Osteoblast (primary cell): ENCODE measurements at regions not wholly inside any gene's neighbourhood (a gene's known extent, or its start where the extent isn't known, plus 50 kb on each side); places are given as distances from the start of the nearest gene placed in this dataset.

Experiments used
- DNase-seq: peaks from one replicate; pipeline ENCODE4 v3.0.0; 2011; ENCODE audit warnings: low spot score, mixed read lengths; ENCODE audit not compliant: insufficient read length; ENCODE audit errors: missing footprints
- H2AFZ ChIP-seq: 2 replicates; pipeline ENCODE4 v1.6.0; 2011; ENCODE audit warnings: mild to moderate bottlenecking, low read length
- H3K27ac ChIP-seq: 2 replicates; pipeline ENCODE4 v1.5.1; 2011; ENCODE audit warnings: mild to moderate bottlenecking, low read depth, low read length, moderate library complexity
- H3K27me3 ChIP-seq: 2 replicates; pipeline ENCODE4 v1.6.0; 2012; ENCODE audit warnings: mild to moderate bottlenecking, control low read depth, inconsistent platforms, low read length, moderate library complexity; ENCODE audit not compliant: insufficient read depth
- H3K36me3 ChIP-seq: 2 replicates; pipeline ENCODE4 v1.5.1; 2011; ENCODE audit warnings: mild to moderate bottlenecking, low read length, control low read depth, moderate library complexity; ENCODE audit not compliant: insufficient read depth
- H3K4me1 ChIP-seq: 2 replicates; pipeline ENCODE4 v1.5.1; 2011; ENCODE audit warnings: mild to moderate bottlenecking, low read length, control low read depth, moderate library complexity; ENCODE audit not compliant: insufficient read depth
- H3K4me2 ChIP-seq: 2 replicates; pipeline ENCODE4 v1.6.0; 2011; ENCODE audit warnings: mild to moderate bottlenecking, low read length; ENCODE audit not compliant: insufficient read depth
- H3K4me3 ChIP-seq: fragments of 200-600 bp; sonication (generic); 3 replicates; pipeline ENCODE4 v1.5.1; 2012; ENCODE audit warnings: mild to moderate bottlenecking, low read length, inconsistent platforms; ENCODE audit not compliant: insufficient read depth
- H3K79me2 ChIP-seq: 2 replicates; pipeline ENCODE4 v1.6.0; 2012; ENCODE audit warnings: mild to moderate bottlenecking, low read length, control low read depth, inconsistent platforms; ENCODE audit not compliant: insufficient read depth
- H3K9me3 ChIP-seq: 2 replicates; pipeline ENCODE4 v1.5.1; 2011; ENCODE audit warnings: low read depth, low read length, control low read depth
- H4K20me1 ChIP-seq: 2 replicates; pipeline ENCODE4 v1.6.0; 2012; ENCODE audit warnings: mild to moderate bottlenecking, low read length, control low read depth; ENCODE audit not compliant: insufficient read depth
- CTCF ChIP-seq: IDR thresholded peaks from 2 replicates; pipeline ENCODE4 v1.5.1; 2011; ENCODE audit warnings: mild to moderate bottlenecking, low read depth, low read length, moderate library complexity; ENCODE audit errors: extremely low read depth

DNA sequence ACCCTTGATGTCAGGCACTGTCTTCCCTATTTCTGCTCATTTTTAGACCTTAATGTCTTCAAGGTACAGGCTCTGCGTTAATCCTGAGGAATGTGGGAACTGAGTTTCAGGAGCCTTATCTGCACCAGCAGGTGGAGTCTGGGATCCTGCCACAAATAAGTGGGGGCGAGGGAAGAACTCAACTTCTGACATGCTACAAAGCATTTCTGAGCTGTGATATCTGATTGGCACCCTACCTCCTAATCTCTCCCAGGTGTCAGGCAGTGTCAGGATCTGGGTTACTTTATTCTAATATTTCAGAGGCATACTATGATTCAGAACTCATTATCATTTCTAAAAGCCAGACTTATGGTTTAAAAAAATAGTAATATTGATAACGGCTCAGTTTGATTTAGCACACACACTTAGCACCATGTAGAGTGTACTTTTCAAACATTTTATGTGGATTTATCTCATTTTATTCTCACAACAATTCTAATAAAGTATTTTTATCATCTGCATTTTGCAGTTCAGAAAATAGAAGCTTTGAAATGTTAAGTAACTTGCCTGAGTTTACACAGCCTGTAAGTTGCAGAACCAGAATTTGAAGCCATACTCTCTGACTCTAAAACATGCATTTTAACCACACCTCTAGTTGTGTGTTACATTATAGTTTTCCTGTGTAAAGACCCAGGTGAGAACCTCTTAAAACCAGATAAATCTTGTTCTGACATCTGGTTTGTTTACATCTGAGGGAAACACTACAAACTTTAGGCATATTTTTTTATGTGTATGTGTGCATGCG lies 358.6 kb downstream of the TDRD3 start:
- no peak overlapping the region for H3K4me3 ChIP-seq
- H3K36me3 ChIP-seq, result no peaks in the 10 kb centered on the region
- no peaks in the 10 kb centered on the region for H3K4me1 ChIP-seq
- H4K20me1 ChIP-seq, result no peaks in the 10 kb centered on the region
- no peaks in the 10 kb centered on the region for H3K79me2 ChIP-seq
- no peak overlapping the region for H3K27ac ChIP-seq
- DNase-seq, result no peak
- TF ChIP-seq CTCF, result no peak
- H3K27me3 ChIP-seq, result no peaks in the 10 kb centered on the region
- H3K9me3 ChIP-seq, result no peaks in the 10 kb centered on the region
- H3K4me2 ChIP-seq, result no peak overlapping the region
- H2AFZ ChIP-seq, result no peak overlapping the region

DNA sequence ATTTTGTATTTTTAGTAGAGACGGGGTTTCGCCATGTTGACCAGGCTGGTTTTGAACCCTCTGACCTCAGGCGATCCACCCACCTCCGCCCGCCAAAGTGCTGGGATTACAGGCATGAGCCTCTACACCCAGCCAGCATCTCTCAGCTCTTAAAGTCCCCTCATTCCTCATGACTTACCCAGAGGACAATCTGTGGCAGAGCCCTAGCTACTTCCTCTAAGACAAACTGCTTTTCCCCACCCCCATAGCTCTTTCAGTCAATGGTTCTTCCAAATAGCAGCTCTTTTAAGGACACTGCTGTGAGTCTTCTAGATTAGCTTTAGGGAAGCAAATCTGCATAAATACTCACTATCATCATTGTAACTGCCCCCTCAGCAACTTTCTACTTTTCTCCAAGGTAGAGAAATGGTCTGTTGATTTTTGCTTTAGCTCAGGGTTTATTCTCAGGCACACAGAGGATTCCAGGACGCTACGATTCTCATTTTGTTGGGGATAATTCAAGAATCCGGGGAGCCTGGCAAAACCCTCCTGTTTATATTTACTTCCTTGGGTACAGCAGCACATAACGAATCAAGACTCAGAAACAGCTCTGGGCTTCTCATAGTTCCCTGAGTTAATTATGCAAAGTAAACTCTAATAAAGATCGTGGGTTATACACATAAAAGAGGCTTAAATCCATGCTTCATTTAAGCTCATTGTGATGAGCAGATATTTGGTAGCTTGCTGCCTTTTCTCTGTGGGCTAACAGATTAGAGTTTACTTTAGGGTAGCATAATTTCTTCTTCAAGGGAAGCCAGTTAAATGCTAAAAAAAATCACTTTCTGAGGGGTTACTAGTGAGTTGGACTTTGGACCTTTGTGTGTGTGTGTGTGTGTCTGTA lies 357.4 kb downstream of the TDRD3 start:
- no peak overlapping the region for H3K4me2 ChIP-seq
- H3K4me3 ChIP-seq, result no peak overlapping the region
- H4K20me1 ChIP-seq, result no peaks in the 10 kb centered on the region
- no peak for DNase-seq
- H3K79me2 ChIP-seq, result no peaks in the 10 kb centered on the region
- no peaks in the 10 kb centered on the region for H3K4me1 ChIP-seq
- H2AFZ ChIP-seq, result no peak overlapping the region
- H3K36me3 ChIP-seq, result no peaks in the 10 kb centered on the region
- no peak overlapping the region for H3K27ac ChIP-seq
- no peaks in the 10 kb centered on the region for H3K27me3 ChIP-seq
- no peaks in the 10 kb centered on the region for H3K9me3 ChIP-seq
- TF ChIP-seq CTCF, result no peak

DNA sequence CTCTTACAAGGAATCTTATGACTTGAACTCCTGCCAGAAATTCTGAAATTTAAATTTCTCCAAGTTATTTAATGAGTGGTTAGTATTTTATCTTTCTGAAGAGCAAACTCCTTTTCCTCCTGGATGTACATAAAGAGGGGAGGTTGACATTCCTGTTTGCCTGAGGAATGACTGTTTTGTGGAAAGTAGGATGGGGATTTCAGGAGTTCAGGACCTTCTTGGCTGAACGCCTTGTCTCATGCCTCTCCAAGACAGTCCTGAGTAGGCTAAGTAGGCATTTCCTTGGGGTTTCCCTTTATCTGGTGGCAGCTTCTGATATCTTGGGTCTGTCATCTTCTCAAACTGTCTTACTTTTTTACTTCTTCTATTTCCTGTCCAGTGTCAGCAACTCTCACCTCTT lies 356.6 kb downstream of the TDRD3 start:
- peak; percentile 19 for DNase-seq
- Histone ChIP-seq H3K4me3 (no peak overlapping the region), H3K4me2 (no peak overlapping the region), H3K27me3 (no peaks in the 10 kb centered on the region), H3K36me3 (no peaks in the 10 kb centered on the region), H3K4me1 (no peaks in the 10 kb centered on the region), H3K79me2 (no peaks in the 10 kb centered on the region), H3K27ac (no peak overlapping the region), H2AFZ (no peak overlapping the region), H4K20me1 (no peaks in the 10 kb centered on the region), H3K9me3 (no peaks in the 10 kb centered on the region)
- TF ChIP-seq CTCF, result no peak

GRCh38 chr13:60745343-60745742 lies 348.3 kb downstream of the TDRD3 start:
- Histone ChIP-seq H3K27me3 (no peaks in the 10 kb centered on the region), H3K79me2 (no peaks in the 10 kb centered on the region), H3K36me3 (no peaks in the 10 kb centered on the region)

More at GRCh38 chr13:60745343-60745742, 348.3 kb downstream of the TDRD3 start:
- Histone ChIP-seq H3K4me1 (no peaks in the 10 kb centered on the region), H3K4me3 (no peak overlapping the region), H3K27ac (no peak overlapping the region), H4K20me1 (no peaks in the 10 kb centered on the region), H2AFZ (no peak overlapping the region), H3K4me2 (no peak overlapping the region), H3K9me3 (no peaks in the 10 kb centered on the region)
- no peak for TF ChIP-seq CTCF
- DNase-seq, result no peak
